ENCODE measurements at regions not wholly inside any gene's neighbourhood (a gene's known extent, or its start where the extent isn't known, plus 50 kb on each side); places are given as distances from the start of the nearest gene placed in this dataset.
"Not testable (repeated sequence)": the region's sequence is repeated elsewhere in the genome, so short reads cannot be mapped to it uniquely, and the experiment has no call there.

DNA sequence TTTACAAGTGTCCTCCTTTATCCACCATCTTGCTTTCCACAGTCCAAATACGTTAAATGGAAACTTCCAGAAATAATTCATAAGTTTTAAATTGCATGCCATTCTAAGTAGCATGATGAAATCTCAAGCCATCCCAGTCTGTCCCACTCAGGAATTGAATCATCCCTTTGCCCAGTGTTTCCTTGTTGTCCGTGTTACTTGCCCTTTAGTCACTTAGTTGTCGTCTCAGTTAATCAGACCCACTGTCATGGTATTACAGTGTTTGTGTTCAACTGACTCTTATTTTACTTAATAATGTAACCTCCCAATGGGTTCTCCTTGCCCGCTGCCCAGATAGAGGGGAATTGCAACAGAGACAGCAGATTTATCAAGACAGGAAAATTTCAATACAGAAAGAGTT lies 77.6 kb upstream of the NDN start:
- H3K9ac ChIP-seq (ENCODE audit: low read length) = no peak overlapping the region
- FAIRE-seq (no peak), DNase-seq (ENCODE audit: low read depth) (no peak)
- no peaks in the 10 kb centered on the region for H3K4me1 ChIP-seq (ENCODE audit: insufficient read depth, low read length)
- no peaks in the 10 kb centered on the region for H4K20me1 ChIP-seq (ENCODE audit: insufficient read depth, low read length)
- no peaks in the 10 kb centered on the region for H3K4me1 Mint-ChIP-seq (ENCODE audit: low read depth, unreplicated experiment)
- no peak overlapping the region for H3K4me3 ChIP-seq (ENCODE audit: insufficient read depth, low read depth, low read length)
- H3K27ac Mint-ChIP-seq (ENCODE audit: unreplicated experiment) = no peak overlapping the region
- no peak overlapping the region for H2AFZ ChIP-seq (ENCODE audit: low read depth, low read length)
- TF ChIP-seq, protein P1, sequence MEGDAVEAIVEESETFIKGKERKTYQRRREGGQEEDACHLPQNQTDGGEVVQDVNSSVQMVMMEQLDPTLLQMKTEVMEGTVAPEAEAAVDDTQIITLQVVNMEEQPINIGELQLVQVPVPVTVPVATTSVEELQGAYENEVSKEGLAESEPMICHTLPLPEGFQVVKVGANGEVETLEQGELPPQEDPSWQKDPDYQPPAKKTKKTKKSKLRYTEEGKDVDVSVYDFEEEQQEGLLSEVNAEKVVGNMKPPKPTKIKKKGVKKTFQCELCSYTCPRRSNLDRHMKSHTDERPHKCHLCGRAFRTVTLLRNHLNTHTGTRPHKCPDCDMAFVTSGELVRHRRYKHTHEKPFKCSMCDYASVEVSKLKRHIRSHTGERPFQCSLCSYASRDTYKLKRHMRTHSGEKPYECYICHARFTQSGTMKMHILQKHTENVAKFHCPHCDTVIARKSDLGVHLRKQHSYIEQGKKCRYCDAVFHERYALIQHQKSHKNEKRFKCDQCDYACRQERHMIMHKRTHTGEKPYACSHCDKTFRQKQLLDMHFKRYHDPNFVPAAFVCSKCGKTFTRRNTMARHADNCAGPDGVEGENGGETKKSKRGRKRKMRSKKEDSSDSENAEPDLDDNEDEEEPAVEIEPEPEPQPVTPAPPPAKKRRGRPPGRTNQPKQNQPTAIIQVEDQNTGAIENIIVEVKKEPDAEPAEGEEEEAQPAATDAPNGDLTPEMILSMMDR (IDR thresholded peaks at IDR 0.05; ENCODE audit: insufficient read depth, low read depth, low read length) = no peak
- TF ChIP-seq EZH2 (IDR thresholded peaks at IDR 0.05; ENCODE audit: insufficient read depth, low read length) = no peak
- H3K4me3 Mint-ChIP-seq (ENCODE audit: unreplicated experiment) = no peak overlapping the region
- no peaks in the 10 kb centered on the region for H3K36me3 ChIP-seq (ENCODE audit: insufficient read depth, low read length)
- no peaks in the 10 kb centered on the region for H3K27me3 Mint-ChIP-seq (ENCODE audit: low read depth, unreplicated experiment)
- H3K36me3 Mint-ChIP-seq (ENCODE audit: low read depth, unreplicated experiment) = no peaks in the 10 kb centered on the region
- no peaks in the 10 kb centered on the region for H3K27me3 ChIP-seq (ENCODE audit: insufficient read depth, low read length)
- H3K9me3 Mint-ChIP-seq (ENCODE audit: unreplicated experiment) = peaks cover 15% of the 10 kb centered on the region
- peaks cover 5% of the 10 kb centered on the region for H3K9me3 ChIP-seq (ENCODE audit: insufficient read depth, low read depth, low read length)
- no peaks in the 10 kb centered on the region for H3K79me2 ChIP-seq (ENCODE audit: insufficient read depth, low read length)
- H3K4me2 ChIP-seq (ENCODE audit: low read length) = no peak overlapping the region
- H3K27ac ChIP-seq (ENCODE audit: low read depth, low read length) = no peak overlapping the region

DNA sequence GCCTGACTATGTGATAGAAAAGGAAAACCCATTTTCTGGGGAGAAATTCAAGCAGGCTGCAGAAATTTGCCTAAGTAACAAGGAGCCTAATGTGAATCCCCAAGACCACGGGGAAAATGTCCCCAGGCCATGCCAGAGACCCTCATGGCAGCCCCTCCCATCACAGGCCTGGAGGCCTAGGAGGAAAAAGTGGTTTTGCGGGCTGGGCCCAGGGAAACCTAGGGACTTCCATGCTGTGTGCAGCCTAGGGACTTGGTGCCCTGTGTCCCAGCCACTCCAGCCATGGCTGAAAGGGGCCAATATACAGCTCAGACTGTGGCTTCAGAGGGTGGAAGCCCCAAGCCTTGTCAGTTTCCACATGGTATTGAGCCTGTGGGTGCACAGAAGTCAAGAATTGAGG lies 79.7 kb upstream of the NDN start:
- not testable (repeated sequence) for H4K20me1 ChIP-seq (ENCODE audit: insufficient read depth, low read length); H3K4me1 Mint-ChIP-seq (ENCODE audit: low read depth, unreplicated experiment); H3K27ac ChIP-seq (ENCODE audit: low read depth, low read length); H3K27me3 Mint-ChIP-seq (ENCODE audit: low read depth, unreplicated experiment); H3K27me3 ChIP-seq (ENCODE audit: insufficient read depth, low read length); H3K4me3 ChIP-seq (ENCODE audit: insufficient read depth, low read depth, low read length); H3K4me3 Mint-ChIP-seq (ENCODE audit: unreplicated experiment); H3K9ac ChIP-seq (ENCODE audit: low read length); H3K4me1 ChIP-seq (ENCODE audit: insufficient read depth, low read length); H3K4me2 ChIP-seq (ENCODE audit: low read length); H3K9me3 ChIP-seq (ENCODE audit: insufficient read depth, low read depth, low read length); H3K79me2 ChIP-seq (ENCODE audit: insufficient read depth, low read length); DNase-seq (ENCODE audit: low read depth); H2AFZ ChIP-seq (ENCODE audit: low read depth, low read length); H3K36me3 Mint-ChIP-seq (ENCODE audit: low read depth, unreplicated experiment); FAIRE-seq; H3K27ac Mint-ChIP-seq (ENCODE audit: unreplicated experiment); H3K36me3 ChIP-seq (ENCODE audit: insufficient read depth, low read length)
- peaks cover 20% of the 10 kb centered on the region for H3K9me3 Mint-ChIP-seq (ENCODE audit: unreplicated experiment)

DNA sequence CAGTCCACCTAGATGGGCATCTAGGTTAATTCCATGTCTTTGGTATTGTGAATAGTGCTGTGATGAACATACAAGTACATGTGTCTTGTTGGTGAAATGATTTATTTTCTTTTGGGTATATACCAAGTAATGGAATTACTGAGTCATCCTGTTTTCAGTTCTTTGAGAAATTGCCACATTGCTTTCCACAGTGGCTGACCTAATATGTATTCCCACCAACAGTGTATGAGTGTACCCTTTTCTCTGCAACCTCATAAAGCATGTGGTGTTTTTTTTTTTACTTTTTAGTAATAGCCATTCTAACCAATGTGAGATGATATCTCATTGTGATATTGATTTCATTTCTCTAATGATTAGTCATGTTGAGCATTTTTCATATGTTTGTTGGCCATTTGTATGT lies 86.0 kb upstream of the NDN start:
- Histone ChIP-seq H3K9ac (ENCODE audit: low read length) (no peak overlapping the region), H2AFZ (ENCODE audit: low read depth, low read length) (no peak overlapping the region), H3K9me3 (ENCODE audit: insufficient read depth, low read depth, low read length) (peaks cover 5% of the 10 kb centered on the region), H3K27ac (ENCODE audit: low read depth, low read length) (no peak overlapping the region), H3K79me2 (ENCODE audit: insufficient read depth, low read length) (no peaks in the 10 kb centered on the region), H3K27me3 (ENCODE audit: insufficient read depth, low read length) (no peaks in the 10 kb centered on the region), H3K4me2 (ENCODE audit: low read length) (no peak overlapping the region), H4K20me1 (ENCODE audit: insufficient read depth, low read length) (no peaks in the 10 kb centered on the region), H3K36me3 (ENCODE audit: insufficient read depth, low read length) (no peaks in the 10 kb centered on the region), H3K4me1 (ENCODE audit: insufficient read depth, low read length) (no peaks in the 10 kb centered on the region), H3K4me3 (ENCODE audit: insufficient read depth, low read depth, low read length) (no peak overlapping the region)
- DNase-seq (ENCODE audit: low read depth) = no peak
- Mint-ChIP-seq H3K36me3 (ENCODE audit: low read depth, unreplicated experiment) (no peaks in the 10 kb centered on the region), H3K27ac (ENCODE audit: unreplicated experiment) (no peak overlapping the region), H3K27me3 (ENCODE audit: low read depth, unreplicated experiment) (no peaks in the 10 kb centered on the region), H3K9me3 (ENCODE audit: unreplicated experiment) (peaks cover 11% of the 10 kb centered on the region), H3K4me1 (ENCODE audit: low read depth, unreplicated experiment) (no peaks in the 10 kb centered on the region), H3K4me3 (ENCODE audit: unreplicated experiment) (no peak overlapping the region)
- TF ChIP-seq EZH2 (IDR thresholded peaks at IDR 0.05; ENCODE audit: insufficient read depth, low read length) = no peak
- TF ChIP-seq, protein P1 (IDR thresholded peaks at IDR 0.05; ENCODE audit: insufficient read depth, low read depth, low read length) = no peak
- FAIRE-seq = peak; percentile 17
